ENCODE measurements at regions not wholly inside any gene's neighbourhood (a gene's known extent, or its start where the extent isn't known, plus 50 kb on each side); places are given as distances from the start of the nearest gene placed in this dataset.

GRCh38 chrX:125883169-125883568 lies 282.9 kb downstream of the DCAF12L2 start:
- DNase-seq = no peak
- intact Hi-C loops (cut with DNase I) = no loop called here
- Histone ChIP-seq H3K27ac (no peak overlapping the region), H3K4me3 (no peak overlapping the region), H3K27me3 (no peaks in the 10 kb centered on the region), H3K9me3 (peaks cover 0 to 33% (median 0%) of the 10 kb centered on the region in 12 donors), H3K4me1 (no peaks in the 10 kb centered on the region), H3K36me3 (no peaks in the 10 kb centered on the region)
- ATAC-seq = no peak
- TF ChIP-seq CTCF (IDR thresholded peaks at IDR 0.05) = no peak
- 61 to 85% (median 79%) methylated on average over 2 of the region's 2 CpGs for WGBS, 4 donors

DNA sequence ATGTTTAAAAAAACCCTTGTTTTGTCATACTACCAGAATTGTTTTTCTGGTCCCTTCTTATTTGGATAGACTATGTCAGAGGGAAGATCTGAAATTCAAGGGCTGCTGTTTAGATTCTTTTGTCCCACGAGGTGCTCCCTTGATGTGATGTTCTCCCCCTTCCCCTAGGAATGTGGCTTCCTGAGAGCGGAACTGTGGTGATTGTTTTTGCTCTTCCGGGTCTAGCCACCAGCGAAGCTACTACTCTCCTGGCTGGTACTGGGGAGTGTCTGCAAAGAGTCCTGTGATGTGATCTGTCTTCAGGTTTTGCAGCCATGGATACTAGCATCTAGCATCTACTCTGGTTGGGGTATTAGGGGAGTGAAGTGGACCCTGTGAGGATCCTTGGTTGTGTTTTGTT lies 271.1 kb downstream of the DCAF12L2 start:
- Histone ChIP-seq H3K4me1 (no peaks in the 10 kb centered on the region), H3K36me3 (no peaks in the 10 kb centered on the region), H3K4me3 (no peak overlapping the region), H3K27ac (no peak overlapping the region), H3K9me3 (peaks cover 0 to 3% (median 0%) of the 10 kb centered on the region in 12 donors), H3K27me3 (no peaks in the 10 kb centered on the region)
- DNase-seq = no peak
- ATAC-seq = no peak
- intact Hi-C loops (cut with DNase I) = no loop called here
- 39 to 58% (median 51%) methylated on average over 4 of the region's 4 CpGs for WGBS, 4 donors
- TF ChIP-seq CTCF (IDR thresholded peaks at IDR 0.05) (no peak), POLR2A (IDR thresholded peaks at IDR 0.05) (no peak)

GRCh38 chrX:125895518-125895917 lies 270.6 kb downstream of the DCAF12L2 start:
- H3K27me3 ChIP-seq = no peaks in the 10 kb centered on the region
- no peaks in the 10 kb centered on the region for H3K4me1 ChIP-seq
- TF ChIP-seq POLR2A (IDR thresholded peaks at IDR 0.05) (no peak), CTCF (IDR thresholded peaks at IDR 0.05) (no peak)
- no peak for DNase-seq
- 70 to 84% (median 75%) methylated on average over 2 to 3 of the region's 3 CpGs for WGBS, 4 donors
- no peak overlapping the region for H3K27ac ChIP-seq
- intact Hi-C loops (cut with DNase I) = no loop called here
- no peaks in the 10 kb centered on the region for H3K36me3 ChIP-seq
- H3K4me3 ChIP-seq = no peak overlapping the region
- ATAC-seq = no peak
- peaks cover 0 to 3% (median 0%) of the 10 kb centered on the region in 12 donors for H3K9me3 ChIP-seq

GRCh38 chrX:125926295-125926694 lies 239.8 kb downstream of the DCAF12L2 start:
- ATAC-seq = no peak
- Histone ChIP-seq H3K27ac (no peak overlapping the region), H3K4me1 (no peaks in the 10 kb centered on the region), H3K9me3 (no peaks in the 10 kb centered on the region), H3K36me3 (no peaks in the 10 kb centered on the region), H3K4me3 (no peak overlapping the region), H3K27me3 (no peaks in the 10 kb centered on the region)
- no peak for TF ChIP-seq POLR2A (IDR thresholded peaks at IDR 0.05)
- no peak for TF ChIP-seq CTCF (IDR thresholded peaks at IDR 0.05)
- intact Hi-C loops (cut with DNase I) = no loop called here
- 82 to 96% (median 90%) methylated on average over 4 of the region's 4 CpGs for whole genome bisulfite sequencing, 4 donors
- no peak for DNase-seq

All from heart left ventricle (tissue), 16 donors.